Type B pancreatic cell (in vitro differentiated cells): ENCODE measurements at regions not wholly inside any gene's neighbourhood (a gene's known extent, or its start where the extent isn't known, plus 50 kb on each side); places are given as distances from the start of the nearest gene placed in this dataset.

Experiments used
- DNase-seq: peaks from one replicate; pipeline ENCODE4 v3.0.0; 2021; ENCODE audit warnings: mixed read lengths; ENCODE audit not compliant: unreplicated experiment; ENCODE audit errors: extremely low spot score
- H3K27ac Mint-ChIP-seq: 2 replicates; pipeline ENCODE4 v1.8.0; 2021; ENCODE audit warnings: mild to moderate bottlenecking, mixed read lengths
- H3K27me3 Mint-ChIP-seq: 2 replicates; pipeline ENCODE4 v1.8.0; 2021; ENCODE audit warnings: mixed read lengths
- H3K36me3 Mint-ChIP-seq: 2 replicates; pipeline ENCODE4 v1.8.0; 2021; ENCODE audit warnings: mixed read lengths
- H3K4me1 Mint-ChIP-seq: one replicate; pipeline ENCODE4 v1.8.0; 2021; ENCODE audit warnings: mixed read lengths; ENCODE audit not compliant: unreplicated experiment
- H3K4me3 Mint-ChIP-seq: 2 replicates; pipeline ENCODE4 v1.8.0; 2021; ENCODE audit warnings: mild to moderate bottlenecking, mixed read lengths
- H3K9me3 Mint-ChIP-seq: 2 replicates; pipeline ENCODE4 v1.8.0; 2021; ENCODE audit warnings: mixed read lengths
- CTCF ChIP-seq: fragments of 200-600 bp; sonication (generic); conservative IDR thresholded peaks from 2 replicates; pipeline ENCODE4 v1.5.0; 2021; ENCODE audit warnings: antibody characterized with exemption, mild to moderate bottlenecking

- TF ChIP-seq CTCF = no peak
- H3K27ac Mint-ChIP-seq = no peak overlapping the region
- no peak overlapping the region for H3K4me3 Mint-ChIP-seq
- no peaks in the 10 kb centered on the region for H3K9me3 Mint-ChIP-seq
- no peaks in the 10 kb centered on the region for H3K27me3 Mint-ChIP-seq
- no peaks in the 10 kb centered on the region for H3K36me3 Mint-ChIP-seq
- peaks cover 19% of the 10 kb centered on the region for H3K4me1 Mint-ChIP-seq
- no peak for DNase-seq
Observed at GRCh38 chr10:33818343-33818742, 483.9 kb upstream of the NRP1 start.

- no peaks in the 10 kb centered on the region for H3K36me3 Mint-ChIP-seq
- H3K9me3 Mint-ChIP-seq = no peaks in the 10 kb centered on the region
- no peak overlapping the region for H3K4me3 Mint-ChIP-seq
- TF ChIP-seq CTCF = no peak
- no peaks in the 10 kb centered on the region for H3K27me3 Mint-ChIP-seq
- no peak overlapping the region for H3K27ac Mint-ChIP-seq
- DNase-seq = no peak
- H3K4me1 Mint-ChIP-seq = peaks cover 18% of the 10 kb centered on the region
Observed at GRCh38 chr10:33817605-33818004, 483.1 kb upstream of the NRP1 start.

GRCh38 chr10:33815776-33816175 lies 481.3 kb upstream of the NRP1 start:
- no peak overlapping the region for H3K4me3 Mint-ChIP-seq
- no peak for DNase-seq
- no peaks in the 10 kb centered on the region for H3K36me3 Mint-ChIP-seq
- H3K4me1 Mint-ChIP-seq = peaks cover 17% of the 10 kb centered on the region
- H3K9me3 Mint-ChIP-seq = no peaks in the 10 kb centered on the region
- TF ChIP-seq CTCF = no peak
- H3K27ac Mint-ChIP-seq = no peak overlapping the region
- H3K27me3 Mint-ChIP-seq = no peaks in the 10 kb centered on the region

GRCh38 chr10:33813871-33814270 lies 479.4 kb upstream of the NRP1 start:
- Mint-ChIP-seq H3K4me1 (peaks cover 7% of the 10 kb centered on the region), H3K27ac (no peak overlapping the region), H3K27me3 (no peaks in the 10 kb centered on the region), H3K36me3 (no peaks in the 10 kb centered on the region), H3K4me3 (no peak overlapping the region), H3K9me3 (no peaks in the 10 kb centered on the region)
- no peak for DNase-seq
- no peak for TF ChIP-seq CTCF

- no peak for DNase-seq
- H3K9me3 Mint-ChIP-seq = no peaks in the 10 kb centered on the region
- H3K36me3 Mint-ChIP-seq = no peaks in the 10 kb centered on the region
- no peaks in the 10 kb centered on the region for H3K27me3 Mint-ChIP-seq
- no peak overlapping the region for H3K27ac Mint-ChIP-seq
- no peak for TF ChIP-seq CTCF
- H3K4me1 Mint-ChIP-seq = peaks cover 9% of the 10 kb centered on the region
- H3K4me3 Mint-ChIP-seq = no peak overlapping the region
Observed at GRCh38 chr10:33813415-33813814, 478.9 kb upstream of the NRP1 start.

- no peaks in the 10 kb centered on the region for H3K9me3 Mint-ChIP-seq
- H3K4me1 Mint-ChIP-seq = peaks cover 12% of the 10 kb centered on the region
- no peak overlapping the region for H3K4me3 Mint-ChIP-seq
- TF ChIP-seq CTCF = no peak
- no peaks in the 10 kb centered on the region for H3K36me3 Mint-ChIP-seq
- no peak overlapping the region for H3K27ac Mint-ChIP-seq
- no peak for DNase-seq
- H3K27me3 Mint-ChIP-seq = no peaks in the 10 kb centered on the region
Observed at GRCh38 chr10:33812586-33812985, 478.1 kb upstream of the NRP1 start.
